ENCODE measurements at regions not wholly inside any gene's neighbourhood (a gene's known extent, or its start where the extent isn't known, plus 50 kb on each side); places are given as distances from the start of the nearest gene placed in this dataset.

DNA sequence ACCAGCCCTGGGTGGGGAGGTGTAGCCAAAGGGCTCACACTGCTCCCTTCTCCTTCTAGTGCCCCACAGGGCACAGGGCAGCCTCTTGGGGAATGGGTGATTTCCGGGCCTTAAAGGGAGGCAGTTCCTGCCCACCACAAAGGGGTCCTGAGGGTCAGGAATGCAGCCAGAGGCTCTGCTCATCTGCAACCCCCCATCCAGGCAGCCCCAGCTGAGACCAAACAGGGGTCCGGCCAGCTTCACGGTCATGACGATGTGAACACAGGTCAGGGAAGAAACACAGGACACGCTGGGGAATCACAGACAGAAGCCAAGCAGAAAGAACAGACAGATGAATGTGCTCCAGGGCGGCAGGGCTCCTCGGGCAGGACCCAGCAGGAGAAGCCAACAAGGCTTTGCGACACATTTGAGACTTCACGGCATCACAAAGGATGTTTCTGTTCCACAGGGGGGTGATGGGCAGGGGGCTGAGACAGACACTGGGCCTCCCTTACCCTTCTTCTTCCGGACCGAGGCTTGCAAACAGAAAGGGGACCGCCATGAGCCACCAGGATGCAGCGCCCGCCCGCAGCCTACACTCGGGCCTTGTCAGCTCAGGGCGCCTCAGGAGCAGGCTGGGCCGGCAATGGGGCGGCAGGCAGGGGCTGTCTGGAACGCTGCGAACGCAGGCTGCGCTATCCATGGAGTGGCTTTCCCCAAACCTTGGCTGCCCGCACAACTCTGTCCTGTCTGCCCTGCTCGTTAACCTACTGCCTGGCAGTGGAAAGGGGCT is 101.9 kb downstream of the CTTN start:
- intact Hi-C loops (cut with DNase I): no loop called here
- DNase-seq (ENCODE audit: low spot score): no peak

DNA sequence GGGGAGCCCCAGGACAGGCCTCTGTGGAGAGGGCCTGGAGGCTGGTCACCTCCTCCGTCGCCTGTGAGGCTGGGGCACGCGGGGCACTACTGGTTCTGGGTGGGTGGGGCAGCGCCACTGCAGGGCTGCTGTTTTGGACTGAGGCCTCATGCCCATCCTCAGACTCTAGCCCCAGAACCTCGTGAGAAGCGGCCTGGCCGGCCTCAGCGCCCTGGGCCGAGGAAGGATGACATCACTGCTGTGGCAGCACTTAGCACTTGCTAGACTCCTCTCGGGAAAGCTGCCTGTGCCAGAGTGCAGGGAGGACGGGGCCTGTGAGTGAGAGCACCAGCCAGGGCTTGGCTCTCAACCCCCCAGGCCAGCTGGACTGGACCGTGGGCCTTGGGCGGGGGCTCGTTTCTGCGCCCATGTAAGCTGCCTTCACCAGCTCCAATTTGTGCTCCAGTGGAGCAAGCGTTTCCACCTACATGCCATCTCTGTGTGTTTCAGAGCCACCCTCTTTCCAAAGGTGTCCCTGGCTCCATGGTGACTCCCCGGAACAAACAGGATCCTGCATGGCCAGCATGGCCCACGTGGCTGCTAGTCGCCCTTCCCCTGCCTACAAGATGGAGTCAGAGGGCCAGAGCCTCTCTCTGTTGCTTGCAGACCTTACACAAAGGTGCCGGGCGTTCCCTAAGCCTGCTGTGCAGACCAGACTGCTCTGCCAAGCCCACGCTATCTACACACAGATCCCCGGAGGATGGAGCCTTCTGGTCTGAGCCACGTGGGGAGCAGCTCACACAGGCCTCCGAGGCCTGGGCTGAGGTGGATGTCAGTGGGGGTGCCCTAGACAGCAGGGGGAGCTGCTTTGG is 102.9 kb downstream of the CTTN start:
- intact Hi-C loops (cut with DNase I): no loop called here
- DNase-seq (ENCODE audit: low spot score): no peak

DNA sequence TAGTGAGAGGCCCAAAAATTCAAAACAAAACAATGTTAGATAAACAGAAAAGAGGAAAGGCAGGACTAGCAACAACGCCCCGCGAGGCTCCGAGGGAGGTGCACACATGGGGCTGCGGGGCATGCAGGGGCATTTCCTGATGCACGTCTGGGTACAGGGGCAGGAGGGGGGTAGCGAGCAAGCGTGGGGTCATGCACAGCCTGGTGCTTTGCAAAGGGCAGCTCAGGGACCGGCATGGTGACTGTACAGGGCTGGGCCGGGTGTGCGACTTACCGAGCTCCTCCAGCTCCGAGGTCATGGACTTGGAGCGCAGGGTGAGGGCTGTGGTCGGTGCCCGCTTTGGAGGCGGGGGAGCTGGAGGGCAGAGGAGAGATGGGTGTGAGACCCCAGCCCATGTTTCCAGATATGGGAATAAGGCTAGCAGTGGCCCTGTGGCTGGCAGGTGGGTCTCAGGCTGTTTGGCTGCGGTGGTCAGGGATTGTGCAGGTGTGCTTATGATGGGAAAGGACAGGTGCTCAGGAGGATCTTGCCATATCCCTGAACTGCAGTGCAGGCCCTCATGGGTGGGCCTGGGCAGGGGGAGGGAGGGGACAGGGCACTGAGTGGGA is 103.7 kb downstream of the CTTN start:
- no peak for DNase-seq (ENCODE audit: low spot score)
- intact Hi-C loops (cut with DNase I): no loop called here

DNA sequence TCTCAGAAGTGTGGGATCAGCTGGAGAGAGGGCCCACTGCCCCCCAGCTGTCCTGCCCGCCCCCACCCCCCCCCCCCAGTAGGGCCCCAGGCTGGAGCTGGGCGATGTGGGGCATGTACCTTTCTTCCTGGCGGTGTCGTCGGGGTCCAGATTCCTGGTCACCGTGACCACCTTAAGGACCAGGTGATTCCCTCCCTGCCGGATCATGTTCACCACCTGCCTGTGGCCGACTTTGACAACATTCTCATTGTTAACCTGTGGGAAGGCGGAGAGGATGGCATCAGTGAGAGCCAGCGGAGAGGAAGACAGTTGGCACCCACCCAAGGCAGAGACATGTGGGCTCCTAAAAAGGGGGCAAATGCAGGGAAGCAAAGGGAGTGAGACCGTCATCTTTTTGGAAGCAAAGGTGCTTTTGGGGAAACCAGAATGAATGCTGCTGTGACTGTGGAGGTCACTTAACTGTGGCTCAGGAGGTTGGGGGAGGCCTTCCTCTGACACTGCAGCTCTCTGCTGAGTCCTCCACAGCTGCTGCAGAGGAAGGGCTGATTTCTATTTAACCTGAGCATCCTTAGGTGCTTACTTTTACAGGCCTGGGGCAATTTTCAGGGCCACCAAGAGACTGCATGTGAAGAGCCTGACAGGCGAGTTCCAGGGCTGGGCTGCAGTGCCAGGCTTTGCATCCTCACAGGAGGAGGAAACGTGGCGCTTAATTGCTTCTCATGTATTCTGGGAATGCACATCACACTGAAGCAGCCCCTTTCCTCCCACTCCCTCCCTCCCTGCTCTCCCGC is 104.5 kb downstream of the CTTN start:
- intact Hi-C loops (cut with DNase I): no loop called here
- no peak for DNase-seq (ENCODE audit: low spot score)

DNA sequence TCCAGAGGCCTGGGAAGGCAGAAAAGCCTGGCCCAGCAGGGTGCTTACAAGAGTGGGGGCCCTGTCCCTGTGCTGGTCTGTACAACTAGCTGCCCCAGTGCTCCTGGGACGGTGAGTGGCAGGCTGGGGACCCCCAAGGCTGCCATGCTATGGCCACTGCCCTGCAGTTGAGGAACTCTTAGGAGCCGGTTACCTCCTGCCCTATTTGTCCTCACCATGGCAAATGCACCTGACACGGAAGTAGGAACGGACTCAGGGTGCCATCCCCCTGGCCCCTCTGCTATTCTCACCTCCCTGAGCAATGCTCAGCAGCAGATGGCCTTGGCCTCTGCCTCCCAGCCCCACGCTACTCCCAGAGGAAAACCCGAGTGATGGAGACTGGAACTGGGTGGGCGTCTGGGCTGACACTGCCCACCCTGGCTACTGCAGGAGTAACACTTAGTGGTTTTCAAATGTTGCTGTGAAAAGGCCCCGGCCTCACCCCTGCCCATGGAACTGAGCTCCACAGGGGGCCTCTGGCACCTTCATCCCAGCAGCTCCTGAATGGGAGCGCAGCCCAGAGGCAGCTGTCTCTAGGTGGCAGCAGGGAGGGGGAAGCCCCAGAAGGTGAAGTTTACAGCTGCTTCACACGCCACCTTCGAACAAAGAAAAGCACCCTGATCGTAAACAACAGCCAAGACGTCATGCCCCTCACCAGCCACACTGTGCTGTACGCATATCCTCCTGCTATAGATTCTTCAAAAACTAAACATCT is 105.3 kb downstream of the CTTN start:
- intact Hi-C loops (cut with DNase I): no loop called here
- no peak for DNase-seq (ENCODE audit: low spot score)

DNA sequence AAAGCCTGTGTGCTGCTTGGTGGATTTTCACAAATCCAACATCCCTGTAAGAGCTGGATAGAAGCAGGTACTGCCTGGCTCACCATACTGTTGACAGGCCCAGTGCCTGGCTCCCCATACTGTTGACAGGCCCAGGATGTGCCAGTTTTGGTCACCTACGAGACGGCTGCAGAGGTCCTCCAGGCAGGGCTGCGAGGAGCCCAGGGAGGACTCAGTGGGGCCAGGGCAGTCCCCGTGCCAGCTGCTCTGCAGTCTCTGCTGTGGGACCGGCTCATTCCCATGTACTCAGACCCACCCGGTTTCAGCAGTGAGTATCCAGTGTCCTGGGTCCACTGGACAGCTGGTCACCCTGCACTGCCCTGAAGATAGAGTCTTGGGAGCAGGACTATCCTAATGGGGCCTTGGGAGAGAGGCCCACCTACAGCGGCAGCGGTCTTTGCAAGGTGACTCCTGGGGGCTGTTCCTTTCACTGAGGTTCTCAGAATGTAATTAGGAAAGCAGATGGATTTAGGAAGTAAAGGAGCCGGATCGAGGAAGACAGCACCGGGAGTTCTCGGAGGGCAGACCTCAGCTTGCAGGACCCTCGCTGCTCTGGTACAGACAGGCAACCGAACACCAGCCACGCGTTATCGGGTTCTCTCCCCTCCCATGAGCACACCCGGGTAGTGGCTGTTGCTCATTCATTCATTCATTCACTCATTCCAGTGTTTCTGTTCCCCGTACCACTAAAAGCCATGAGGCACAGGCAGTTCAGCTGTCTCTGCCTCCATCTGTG is 106.1 kb downstream of the CTTN start:
- no peak for DNase-seq (ENCODE audit: low spot score)
- intact Hi-C loops (cut with DNase I): no loop called here

DNA sequence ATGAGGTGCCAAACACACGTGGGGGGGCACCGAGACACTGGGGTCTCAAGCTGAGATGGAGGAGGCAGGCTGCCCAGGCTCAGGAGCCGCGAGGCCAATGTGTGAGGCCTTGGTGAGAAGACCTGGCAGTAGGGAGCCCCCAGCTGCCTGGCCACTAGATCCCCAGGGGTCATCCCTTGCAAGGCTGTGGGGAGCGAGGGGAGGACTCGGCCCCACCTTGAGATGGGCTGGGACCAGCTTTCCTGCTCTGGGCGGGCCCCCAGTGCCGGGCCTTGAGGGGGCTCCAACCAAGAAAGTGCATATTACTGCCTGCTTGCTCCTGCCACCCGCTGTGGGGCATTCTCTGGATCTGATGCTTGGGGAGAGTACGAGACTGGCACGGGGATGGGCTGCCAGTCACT is 107.0 kb downstream of the CTTN start:
- intact Hi-C loops (cut with DNase I): no loop called here
- DNase-seq (ENCODE audit: low spot score): no peak

DNA sequence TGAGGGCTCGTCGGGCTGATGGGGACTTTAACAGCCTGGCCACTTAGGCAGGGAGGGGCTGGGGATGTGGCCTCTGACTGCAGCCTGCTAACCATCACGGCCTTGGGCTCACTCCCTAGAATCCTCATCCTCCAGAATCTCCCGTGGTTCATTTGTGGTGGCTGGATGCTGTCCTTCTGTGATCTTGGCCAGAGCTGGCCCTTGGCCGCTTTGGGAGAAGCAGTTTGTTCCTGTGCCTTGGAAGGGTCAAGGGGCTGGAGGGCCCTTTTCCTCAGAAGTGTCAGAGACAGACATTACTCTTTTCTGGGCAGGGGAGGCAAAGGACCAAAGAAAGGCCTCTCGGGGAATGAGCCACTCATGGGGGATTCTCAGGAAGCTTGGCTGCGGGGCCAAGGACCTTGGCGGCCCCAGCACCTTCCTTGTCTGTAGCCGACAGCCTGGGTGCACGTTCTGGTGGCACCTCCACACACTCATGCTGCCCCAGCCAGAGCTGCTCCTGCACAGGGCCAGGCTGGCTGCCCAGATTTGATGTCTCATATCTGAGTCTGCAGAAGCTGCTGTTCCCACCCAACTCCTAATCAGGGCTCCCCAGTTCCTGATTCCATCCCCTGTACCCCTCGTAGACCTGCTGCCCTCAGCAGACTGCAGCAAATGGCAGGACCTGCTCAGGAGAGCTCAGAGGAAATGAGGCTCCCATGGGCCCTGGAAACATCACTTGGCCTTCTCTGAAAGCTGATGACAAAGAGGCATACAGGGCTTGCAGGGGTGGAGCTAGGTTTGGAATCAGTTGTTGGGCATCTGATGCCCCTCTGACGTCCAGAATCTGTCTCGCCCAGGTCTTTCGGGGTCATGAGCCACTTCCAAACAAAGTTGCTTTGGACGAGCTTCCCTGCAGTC is 107.7 kb downstream of the CTTN start:
- intact Hi-C loops (cut with DNase I): no loop called here
- DNase-seq (ENCODE audit: low spot score): no peak

DNA sequence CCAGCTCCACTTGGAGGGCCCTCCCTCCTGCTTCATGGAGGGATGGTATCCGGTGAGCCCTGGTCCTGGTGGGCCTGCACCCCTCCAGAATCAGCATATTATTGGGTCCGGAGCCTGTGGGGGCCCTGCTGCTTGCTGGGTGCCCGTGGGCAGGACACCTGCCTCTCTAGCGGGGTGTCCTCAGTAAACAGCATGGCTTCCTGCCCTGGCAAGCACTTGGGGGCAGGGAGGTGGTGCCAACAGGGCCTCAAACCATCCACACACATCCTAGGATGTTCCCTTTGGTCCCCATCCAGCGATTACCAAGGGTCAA is 108.3 kb downstream of the CTTN start:
- DNase-seq (ENCODE audit: low spot score): no peak
- intact Hi-C loops (cut with DNase I): no loop called here

DNA sequence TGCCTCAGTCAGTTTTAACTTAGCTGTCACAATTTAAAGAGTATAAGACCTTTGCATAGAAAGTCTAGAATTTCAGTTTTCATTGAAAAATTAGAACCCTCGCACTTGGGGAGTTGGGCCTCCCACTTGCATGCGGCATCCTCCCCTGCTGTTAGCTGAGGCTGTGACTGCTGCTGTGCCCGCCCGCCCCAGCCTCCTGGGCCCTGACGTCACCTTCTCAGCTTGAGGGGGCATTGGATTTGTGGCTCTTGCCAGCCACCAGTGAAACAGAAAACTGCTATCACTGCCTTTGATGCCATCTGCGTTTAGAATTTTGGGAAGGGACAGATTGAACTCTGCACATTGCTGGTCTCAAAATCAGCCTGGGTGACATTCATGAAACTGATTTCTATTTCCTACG is 108.7 kb downstream of the CTTN start:
- intact Hi-C loops (cut with DNase I): no loop called here
- no peak for DNase-seq (ENCODE audit: low spot score)

DNA sequence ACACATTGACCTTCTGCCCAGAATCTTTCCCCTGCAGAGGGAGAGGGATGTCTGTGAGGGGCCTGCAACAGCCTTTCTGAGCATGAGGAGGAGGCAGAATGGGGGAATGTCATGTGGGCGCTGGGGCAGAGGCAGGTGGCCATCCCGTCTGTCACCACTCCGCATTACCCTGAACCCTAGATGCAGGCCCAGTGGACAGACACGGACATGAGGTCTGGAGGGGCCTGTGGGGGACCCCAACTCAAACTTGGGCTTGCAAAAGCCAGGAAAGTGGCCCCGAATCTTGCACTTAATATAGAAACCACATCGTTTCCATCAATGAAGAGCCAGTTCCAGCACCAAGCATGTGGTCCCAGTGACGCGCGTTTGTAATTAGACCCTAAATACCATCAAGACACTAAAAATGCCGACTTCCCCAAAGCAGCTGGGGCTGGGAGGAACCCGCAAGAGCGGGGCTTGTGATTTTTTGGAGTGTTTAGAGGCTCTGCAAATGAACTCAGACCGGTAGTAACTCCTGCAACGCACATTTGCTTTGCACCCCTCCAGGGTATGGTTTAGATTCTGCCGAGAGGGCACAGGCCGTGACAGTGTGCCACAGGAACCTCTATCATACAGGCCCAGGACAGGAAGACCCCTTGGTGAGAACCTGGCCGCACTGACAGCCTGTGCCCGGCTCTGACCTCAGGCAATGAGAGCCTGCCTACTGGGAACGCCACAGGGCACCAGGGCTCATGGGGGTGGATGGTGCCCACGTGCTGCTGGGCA is 109.3 kb downstream of the CTTN start:
- no peak for DNase-seq (ENCODE audit: low spot score)
- intact Hi-C loops (cut with DNase I): no loop called here

DNA sequence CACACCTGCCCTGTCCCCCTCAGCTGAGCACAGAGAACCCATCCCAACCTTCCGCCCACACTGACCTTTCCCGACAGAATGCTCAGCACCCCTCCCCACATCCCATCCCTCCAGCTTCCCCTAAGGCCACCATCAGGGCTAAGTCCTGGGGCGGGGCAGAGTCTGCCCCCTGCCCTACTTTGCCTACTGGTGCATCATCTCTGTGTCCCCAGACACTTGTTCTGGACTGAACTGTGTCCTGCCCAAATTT is 109.8 kb downstream of the CTTN start:
- intact Hi-C loops (cut with DNase I): no loop called here
- no peak for DNase-seq (ENCODE audit: low spot score)

DNA sequence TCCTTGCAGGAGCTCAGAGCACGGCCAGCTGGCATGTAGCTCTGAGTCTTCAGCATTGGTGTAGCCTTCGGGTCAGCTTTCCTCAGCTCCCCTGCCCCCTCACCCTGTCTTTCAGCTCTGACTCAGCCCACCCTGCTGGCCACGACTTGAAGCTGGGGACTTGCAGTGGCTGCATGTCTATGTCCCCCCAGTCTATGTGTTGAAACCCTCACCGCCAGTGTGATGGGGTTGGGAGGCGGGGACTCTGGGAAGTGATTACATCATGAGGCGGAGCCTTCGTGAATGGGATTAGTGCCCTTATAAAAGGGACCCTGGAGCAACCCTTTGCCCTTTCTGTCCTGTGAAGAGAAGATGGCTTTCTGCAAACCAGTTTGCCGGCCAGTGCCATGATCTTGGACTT is 111.1 kb downstream of the CTTN start:
- intact Hi-C loops (cut with DNase I): no loop called here
- DNase-seq (ENCODE audit: low spot score): no peak

DNA sequence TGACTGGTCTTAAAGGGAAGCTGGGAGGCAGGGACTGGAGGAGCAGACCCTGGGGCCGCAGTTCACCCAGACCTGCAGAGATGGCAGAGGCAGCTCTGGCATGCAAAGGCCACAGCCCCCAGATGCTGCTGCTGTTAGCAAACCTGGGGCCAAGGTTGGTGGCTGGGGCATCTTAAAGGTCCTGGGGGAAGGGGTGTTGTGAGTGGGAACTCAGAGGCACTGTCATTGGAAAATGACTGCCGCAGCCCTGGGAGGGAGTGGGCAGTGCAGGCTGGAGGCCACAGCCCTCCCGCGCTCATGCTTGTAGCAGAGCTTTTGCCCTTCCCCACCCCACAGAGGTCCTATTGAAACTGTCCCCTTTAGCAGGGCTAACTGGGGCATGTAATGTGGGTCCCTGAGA is 111.8 kb downstream of the CTTN start:
- intact Hi-C loops (cut with DNase I): no loop called here
- DNase-seq (ENCODE audit: low spot score): no peak

DNA sequence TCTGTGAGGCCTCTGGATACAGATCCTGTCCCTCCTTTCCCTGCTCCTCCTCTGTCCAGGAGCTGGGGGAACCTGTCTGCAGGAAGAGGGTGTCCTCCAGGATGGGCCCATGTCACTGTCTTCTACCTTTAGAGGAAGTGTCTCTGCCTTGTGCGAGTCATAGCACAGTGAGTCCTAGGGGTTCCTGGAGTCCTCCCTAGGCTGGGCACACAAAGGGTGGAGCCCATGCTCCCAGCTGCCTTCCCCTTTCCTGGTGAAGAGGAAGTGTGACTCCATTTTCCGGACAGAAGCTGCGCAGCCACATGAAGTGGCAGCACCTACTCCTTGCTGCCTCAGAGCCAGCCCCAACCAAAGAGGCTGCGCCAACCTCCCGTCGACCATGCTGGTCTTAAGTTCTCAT is 112.2 kb downstream of the CTTN start:
- intact Hi-C loops (cut with DNase I): no loop called here
- DNase-seq (ENCODE audit: low spot score): no peak

DNA sequence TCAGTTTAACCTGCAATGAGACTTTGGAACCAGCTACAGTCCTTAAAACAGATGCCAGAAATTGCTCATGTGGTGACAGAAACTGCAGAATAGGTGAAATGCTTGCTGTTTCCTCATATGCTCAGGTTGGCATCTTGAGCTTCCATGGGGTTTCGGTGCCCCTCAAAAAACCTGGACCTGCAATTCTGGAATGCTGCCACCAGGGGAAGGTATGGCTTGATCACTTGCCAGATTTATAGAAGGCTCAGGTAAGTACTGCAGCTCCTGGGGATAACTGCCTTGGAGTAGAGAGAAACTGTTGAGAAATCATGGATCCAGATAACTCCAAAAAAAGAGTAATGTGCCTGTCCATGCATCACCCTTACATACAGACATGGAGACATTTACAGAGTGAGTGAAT is 113.0 kb downstream of the CTTN start:
- intact Hi-C loops (cut with DNase I): no loop called here
- no peak for DNase-seq (ENCODE audit: low spot score)

DNA sequence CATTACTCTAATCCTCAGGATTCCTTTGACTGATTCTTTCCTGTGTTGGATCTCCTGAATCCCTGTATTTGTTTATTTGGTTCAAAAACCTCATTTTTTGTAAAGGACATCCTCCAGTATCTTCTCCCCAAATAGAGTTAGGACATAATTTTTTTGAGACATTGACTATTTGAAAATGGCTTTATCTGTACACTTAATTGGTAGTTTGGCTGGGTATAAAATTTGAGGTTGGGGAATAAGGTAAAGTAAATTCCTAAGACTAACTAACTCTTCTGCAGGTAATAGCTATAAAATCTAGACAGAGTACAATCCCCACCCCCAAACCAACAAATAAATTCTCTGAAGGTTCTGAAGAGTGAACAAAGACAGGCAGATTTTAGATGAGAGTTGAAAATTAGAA is 114.4 kb downstream of the CTTN start:
- intact Hi-C loops (cut with DNase I): no loop called here
- no peak for DNase-seq (ENCODE audit: low spot score)
